Ammon's horn (tissue), 1 donor: ENCODE measurements at regions not wholly inside any gene's neighbourhood (a gene's known extent, or its start where the extent isn't known, plus 50 kb on each side); places are given as distances from the start of the nearest gene placed in this dataset.

ENCODE experiments used
- DNase-seq: peaks from one replicate; pipeline ENCODE4 v3.0.0-alpha.2; 2016; ENCODE audit warnings: low spot score

DNA sequence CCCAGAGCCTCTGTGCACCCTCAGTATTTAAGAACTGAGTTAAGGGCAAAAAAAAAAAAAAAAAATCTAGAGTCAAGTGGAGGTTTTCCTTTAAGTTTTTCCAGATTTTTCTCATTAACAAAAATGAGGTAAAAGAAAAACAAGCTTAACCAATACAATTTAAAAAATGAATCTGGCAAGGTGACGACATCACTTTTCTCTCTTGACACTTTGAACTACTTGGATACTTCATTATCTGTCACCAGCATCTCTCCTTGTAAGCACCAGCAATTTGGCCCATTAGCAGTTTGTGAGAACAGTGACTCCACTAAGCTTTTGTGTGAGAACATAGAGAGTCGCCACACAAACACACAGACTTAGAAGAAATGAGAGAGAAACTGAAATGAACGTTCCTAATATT is 345.7 kb upstream of the SLC30A5 start:
- DNase-seq: no peak

DNA sequence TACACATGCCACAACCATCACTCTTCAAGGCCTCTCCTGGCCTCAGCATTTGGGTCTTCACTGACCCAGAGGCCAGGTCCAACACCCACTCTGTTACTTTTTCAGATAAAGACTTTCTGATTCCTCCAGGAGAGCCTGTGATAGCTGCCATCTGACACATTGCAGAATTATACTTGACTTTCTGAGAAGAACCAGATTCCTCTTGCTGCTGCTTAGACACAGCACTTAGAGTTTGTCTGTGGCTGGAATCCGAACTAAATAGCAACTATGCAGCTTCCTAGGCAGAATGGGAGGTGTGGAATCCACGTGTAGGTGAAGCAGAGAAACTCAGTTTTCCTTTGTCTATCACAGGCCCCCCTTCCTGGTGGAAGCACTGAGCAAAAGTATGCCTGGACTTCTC is 344.7 kb upstream of the SLC30A5 start:
- no peak for DNase-seq

DNA sequence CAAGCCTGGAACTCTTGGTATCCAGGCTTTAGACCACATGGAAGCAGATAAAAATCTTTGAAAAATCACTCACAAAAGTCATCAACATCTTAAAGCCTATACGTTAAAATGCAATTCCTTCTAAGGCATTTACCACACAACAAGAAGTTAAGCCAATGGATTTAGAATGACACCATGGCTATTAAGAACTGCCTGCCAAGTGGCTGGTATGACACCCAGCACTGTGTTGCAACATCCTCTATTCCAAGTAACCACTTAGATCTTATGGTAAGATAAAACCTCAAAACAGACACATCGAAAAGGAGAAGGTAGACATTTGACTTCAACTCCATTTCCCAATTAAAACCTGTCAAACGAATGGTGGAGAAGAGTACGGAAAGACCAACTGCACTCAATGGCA is 344.2 kb upstream of the SLC30A5 start:
- no peak for DNase-seq

DNA sequence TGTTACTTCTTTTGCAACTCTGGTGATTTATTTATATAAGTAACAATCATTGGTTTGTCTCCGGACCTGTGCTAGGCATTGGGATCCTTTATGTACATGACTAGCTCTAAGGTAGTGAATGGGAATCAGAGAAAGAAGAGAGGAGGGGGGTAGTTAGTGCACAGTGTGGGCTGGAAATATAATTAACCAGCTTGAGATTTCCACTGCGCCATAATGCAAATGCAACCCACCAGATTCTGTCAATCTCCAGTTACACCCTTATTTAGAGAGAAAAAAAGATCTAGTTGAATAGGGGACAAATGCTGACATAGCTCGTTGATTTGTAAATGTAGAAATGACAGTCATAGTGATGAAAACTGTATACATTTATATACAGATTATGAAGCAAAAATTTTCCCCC is 342.2 kb upstream of the SLC30A5 start:
- no peak for DNase-seq

DNA sequence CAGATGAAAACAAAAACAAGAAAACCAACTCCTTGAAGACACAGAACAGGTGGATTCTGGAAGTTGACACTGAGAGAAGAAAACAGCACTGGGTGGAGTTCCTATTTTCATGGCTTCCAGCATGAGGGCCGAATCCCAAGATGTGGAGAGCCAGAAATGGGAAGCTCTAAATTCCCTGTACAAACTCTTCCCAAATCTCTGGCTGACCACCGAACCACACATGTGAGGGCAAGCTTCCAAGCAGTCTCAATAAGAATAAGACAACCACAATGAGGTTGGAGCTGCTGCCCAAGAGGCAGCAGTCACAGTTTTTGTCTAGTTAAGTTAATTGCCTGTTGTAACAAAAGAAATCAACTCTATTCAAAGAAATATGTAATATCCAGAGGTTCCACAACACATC is 339.3 kb upstream of the SLC30A5 start:
- DNase-seq: no peak

DNA sequence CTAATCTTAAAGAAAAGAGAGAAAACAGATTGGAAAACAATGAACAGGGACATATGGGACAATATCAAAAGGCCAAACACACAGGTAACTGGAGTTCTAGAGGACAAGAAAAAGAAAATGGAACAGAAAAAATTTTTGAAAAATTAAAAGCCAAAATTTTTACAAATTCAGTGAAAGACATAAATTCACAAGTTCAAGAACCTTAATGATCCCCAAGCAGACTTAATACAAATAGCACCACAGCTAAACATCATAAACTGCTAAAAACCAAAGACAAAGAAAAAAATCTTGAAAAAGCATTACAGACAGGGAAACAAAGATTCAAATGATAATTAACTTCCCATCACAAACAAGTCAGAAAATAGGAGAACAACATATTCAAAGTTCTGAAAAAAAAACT is 338.5 kb upstream of the SLC30A5 start:
- DNase-seq: no peak

DNA sequence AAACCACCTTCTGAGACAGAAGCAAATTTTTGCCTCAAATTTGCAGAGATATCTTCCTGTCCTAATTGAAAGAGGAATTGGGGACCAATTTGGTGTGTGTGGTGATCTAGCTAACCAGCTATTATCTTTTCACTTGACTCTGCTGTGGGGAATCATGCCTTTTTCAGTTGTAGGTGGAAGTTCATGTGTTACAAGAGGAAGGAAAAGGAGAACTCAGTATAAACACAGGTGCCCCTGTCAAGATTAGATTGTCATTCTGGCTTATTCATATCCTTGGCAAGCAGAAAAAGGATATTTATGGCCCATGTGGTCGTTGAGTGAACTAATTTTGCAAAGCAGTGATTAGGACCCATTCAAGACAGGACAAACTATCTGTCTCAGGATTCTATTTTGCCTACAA is 336.8 kb upstream of the SLC30A5 start:
- DNase-seq: no peak

DNA sequence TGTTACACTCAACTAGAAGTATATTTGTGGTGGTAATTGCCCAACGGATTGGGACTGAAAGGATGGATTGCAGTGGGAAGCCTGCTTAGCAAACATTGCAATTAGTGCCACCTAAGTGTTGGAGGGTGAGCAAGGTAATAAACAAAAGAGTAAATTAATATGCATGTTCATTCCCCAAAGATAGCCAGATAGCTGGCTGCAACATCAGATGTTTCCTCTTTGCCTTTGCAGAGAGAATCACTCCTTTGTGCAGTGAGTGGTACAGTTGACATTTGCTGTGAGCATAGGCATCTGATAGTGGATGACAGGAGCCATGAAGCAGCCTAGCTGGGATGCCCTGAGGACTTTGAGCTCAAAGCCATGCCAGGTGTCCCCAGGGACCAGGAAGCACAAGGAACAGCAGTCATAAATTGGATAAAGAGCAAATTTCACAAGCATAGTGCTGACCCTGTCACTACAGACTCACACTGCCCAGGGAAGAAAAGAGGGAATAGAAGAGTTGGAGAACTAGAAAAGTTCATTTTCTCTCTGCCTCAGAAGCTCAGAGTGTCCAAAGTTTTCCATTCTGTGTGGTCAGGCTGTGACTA is 336.1 kb upstream of the SLC30A5 start:
- DNase-seq: no peak

DNA sequence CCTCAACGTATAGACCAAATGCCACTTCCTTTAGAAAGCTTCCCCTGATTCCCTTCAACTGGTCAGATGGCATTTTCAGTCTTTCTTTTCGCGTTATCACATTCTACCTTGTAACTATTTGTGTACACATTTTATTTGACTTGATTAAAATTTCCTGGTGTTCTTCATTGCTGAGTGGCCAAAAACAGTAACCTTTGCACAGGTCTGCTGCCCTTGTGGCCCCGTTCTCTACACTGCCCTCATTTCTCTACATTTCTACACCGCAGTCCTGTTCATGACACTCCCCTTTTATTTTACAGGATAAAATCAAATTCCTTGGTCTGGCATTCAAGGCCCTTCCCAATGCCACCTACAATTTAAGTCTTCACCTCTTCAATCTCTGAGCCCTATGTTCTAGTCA is 334.2 kb upstream of the SLC30A5 start:
- no peak for DNase-seq

DNA sequence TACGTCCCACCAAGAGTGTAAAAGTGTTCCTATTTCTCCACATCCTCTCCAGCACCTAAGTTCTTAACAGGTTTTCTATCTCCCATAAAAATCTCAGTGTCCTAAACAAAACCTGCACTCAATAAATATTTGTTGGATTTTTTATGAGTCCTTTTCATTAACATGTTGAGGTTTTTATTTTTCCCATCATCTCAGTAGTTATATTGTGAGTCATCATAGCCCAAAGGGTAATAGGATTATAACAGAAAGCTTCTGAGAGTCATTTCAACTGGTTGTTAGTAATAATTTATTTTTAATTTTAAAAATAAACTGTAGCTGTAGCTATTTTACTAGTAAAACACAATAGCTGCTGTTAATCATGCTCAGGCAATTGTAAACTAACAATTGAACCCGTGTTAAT is 331.6 kb upstream of the SLC30A5 start:
- no peak for DNase-seq

DNA sequence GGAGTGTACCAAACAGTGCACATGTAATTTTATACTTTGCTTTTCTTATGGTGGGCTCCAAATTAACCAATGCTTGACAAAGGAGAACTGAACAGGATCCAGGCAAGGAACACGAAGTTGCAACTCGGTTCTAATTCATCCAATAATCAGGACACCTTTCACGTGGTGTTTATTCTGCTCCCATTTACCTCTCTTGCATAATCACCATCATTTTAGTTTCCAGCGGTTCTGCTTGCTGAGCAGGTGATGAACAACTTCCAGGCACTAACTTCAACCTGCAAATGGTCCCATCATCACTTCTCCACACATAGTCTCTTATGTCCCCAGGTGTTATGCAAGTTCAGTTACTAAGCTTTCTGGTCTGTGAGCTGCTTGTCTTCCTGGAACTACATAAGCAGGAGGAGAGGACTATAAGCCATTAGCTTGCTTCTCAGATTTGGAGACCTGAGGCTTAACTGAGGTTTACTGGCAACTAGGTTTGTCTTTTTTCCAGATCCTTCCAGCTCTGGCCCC is 326.8 kb upstream of the SLC30A5 start:
- DNase-seq: no peak

DNA sequence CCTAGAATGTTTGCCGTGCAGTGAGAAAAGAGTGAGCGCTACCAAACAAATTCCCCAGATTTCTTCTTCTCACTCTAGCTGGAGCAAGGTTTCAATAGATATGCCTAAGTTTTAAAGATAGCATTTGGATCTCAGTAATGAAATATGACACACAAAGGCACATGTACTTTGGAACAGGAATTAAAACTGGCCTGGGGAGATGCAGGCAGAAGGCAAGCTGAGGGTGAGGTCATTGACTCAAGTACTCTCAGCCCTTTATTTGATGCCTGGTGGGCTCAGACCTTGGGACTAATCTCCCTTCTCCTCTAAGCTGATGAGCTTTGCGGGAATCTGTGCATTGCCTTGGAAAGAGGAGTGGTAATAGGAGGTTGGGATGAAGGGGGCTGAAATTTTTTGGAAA is 323.3 kb upstream of the SLC30A5 start:
- DNase-seq: no peak

DNA sequence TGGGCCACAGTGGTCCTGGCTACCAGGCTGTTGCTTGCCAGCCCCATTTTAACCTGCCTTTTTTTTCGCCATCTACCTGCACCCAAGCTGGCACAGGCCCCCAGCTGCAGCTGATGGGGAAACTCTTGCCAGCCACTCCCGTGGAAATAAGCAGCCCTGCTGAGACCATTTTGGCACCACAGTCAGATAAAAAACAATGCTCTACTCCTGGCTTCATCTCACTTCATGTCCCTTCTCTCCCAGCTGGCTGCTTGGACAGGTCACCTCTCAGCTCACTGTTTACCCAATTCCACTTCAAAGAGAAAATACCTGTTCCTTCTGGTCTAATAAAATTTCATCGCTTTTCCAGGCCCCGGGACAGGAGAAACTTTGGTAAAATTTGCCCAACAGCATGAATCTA is 322.6 kb upstream of the SLC30A5 start:
- DNase-seq: no peak

DNA sequence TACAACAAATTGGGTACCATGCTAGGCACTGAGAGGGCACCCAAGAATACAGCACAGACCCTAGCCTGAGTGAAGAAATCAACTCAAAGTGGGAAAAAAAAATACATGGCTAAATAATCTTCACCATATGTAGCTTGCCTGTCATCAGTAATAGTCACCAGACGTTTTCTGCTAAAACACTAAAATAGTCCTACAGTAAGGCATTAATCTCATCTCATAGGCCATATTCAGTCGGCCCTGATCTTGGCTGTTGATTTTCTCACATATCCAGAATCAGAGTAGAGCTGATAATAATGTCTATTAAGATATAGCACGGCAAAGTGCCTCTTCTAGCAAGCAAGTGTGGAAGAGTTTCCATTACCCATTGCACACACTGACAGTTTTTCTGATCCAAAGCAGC is 322.1 kb upstream of the SLC30A5 start:
- no peak for DNase-seq

DNA sequence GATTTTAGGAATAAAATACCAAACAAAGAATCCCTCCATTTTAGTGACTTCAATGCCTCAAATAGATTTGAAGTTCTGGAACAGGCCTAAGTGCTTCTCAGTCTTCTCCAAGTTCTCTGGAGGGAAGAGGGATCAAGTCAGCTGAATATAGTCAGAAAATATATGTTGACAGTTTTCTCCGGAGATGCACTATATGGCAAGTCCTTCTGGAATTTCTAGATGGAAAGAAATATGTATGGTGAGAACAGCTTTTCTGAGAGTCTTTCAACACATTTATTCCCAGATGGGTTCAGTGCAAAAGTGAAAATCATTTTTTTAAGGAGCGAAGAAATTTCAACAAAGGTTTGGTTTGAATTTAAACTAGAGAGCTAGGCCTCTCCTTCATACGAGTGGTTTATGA is 317.4 kb upstream of the SLC30A5 start:
- no peak for DNase-seq

DNA sequence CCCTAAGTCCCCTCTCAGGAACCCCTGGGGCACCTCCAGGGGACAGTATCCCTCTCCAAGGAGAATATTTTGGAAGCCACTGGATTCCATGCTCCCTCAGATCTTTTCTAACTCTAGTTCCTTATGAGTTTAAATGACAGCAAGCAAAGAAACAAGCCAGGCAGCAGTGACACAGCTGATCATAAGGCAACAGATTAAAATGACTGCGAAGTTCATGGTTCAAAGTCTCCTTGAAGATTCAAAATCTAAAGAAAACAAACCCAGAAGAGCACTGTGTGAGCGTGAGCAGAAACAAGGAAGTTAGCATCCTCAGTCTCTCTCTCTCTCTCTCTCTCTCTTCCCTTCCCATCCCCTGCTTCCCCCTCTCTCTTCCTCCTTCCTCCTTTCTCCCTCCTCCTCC is 316.7 kb upstream of the SLC30A5 start:
- DNase-seq: no peak

DNA sequence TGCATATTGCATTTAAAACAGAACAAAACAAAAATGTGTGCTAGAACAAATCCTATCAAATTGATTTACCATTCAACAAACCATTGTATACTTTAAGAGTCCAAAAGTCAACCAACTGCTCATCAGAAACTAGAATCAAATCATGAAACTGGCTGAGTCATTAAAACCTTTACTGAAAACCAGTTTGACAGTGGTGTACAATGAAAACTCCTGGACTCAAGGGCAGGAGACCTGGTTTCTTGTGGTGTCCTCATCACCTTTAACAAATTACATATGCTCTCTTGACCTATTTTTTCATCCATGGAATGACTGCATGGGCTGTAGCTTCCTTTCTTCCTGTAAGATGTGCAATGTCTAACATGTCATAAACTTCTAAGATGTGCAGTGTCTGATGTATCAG is 315.3 kb upstream of the SLC30A5 start:
- no peak for DNase-seq

DNA sequence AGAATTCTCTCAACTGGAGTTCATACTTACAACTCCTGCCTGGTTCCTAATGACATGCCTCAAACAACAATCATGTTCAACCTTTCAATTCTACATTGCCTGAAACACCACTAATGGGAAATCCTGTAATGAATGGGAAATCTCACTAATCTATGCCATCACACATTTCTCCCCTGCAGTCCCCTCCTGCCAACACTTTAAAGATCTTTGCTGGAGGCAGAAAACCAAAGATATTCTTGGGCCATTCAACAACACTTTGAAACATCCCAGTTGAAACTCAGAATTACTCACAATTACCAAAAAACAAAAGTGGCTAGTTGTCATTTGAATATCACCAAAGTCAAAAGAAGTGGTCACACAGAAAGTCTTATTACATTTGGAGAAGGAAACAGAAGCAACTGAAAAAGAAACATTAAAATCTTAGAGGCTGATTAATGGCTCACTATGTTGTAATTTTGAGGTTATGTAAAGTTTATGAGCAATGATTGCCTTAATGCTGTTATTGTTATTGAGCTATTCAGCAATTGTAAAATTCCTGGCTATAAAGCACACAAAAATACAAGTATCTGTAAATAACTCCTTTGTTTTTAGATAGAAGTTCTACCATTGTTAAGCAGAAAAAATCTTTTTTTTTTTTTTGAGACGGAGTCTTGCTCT is 313.4 kb upstream of the SLC30A5 start:
- DNase-seq: no peak

DNA sequence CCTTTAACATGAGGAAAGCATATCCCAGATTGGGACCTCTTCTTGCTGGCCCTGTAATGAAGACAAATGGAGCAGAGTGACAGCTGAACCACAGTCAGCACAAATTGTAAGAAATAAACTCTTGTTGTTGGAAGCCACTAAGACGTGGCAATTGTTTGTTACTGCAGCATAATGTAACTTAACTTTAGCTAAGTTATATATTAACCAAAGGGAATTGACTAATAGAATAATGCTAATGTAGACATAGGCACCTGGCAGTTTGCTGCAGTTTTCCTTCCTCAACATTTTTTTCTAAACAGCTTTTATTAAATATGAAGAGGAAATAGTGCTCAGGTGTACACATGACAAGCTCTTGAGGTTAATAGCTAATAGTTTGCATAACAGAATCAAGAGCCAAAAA is 300.7 kb upstream of the SLC30A5 start:
- no peak for DNase-seq

DNA sequence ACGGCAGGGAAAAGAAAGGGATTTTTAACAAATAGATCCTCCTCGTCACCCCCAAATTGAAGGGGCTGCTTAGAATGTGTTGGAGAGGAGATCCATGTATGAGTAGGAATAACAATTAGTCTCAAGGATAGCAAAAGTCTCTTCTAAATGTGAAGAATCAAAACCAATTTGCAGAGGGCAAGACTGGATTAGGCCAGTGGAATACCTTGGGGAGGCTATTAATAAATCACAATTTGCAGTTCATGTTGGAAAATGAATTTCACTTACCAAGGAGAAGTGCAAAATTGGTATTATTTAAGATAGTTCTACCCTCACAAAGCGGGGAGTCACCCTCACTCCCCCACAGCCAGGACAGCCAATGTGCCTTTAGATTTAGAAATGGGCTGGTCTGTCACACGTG is 299.8 kb upstream of the SLC30A5 start:
- DNase-seq: no peak

DNA sequence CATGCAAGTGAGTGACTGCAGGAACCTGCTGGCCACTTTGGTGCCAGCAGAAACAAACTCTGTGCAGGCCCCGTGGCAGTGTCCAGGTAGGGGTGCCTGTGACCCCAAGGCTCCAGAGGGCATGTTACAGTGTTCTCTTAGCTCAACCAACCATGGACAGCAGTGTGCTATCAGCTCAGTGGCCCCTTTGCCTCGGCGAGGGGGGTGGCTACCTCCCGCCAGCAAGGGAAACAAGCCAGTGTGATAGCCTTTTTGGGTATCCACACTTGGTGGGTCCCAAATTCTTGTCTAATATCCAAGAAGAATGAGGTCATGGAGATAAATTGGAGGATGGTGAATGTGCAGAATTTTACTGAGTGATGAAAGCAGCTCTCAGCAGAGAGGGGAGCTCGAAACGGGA is 298.6 kb upstream of the SLC30A5 start:
- no peak for DNase-seq

DNA sequence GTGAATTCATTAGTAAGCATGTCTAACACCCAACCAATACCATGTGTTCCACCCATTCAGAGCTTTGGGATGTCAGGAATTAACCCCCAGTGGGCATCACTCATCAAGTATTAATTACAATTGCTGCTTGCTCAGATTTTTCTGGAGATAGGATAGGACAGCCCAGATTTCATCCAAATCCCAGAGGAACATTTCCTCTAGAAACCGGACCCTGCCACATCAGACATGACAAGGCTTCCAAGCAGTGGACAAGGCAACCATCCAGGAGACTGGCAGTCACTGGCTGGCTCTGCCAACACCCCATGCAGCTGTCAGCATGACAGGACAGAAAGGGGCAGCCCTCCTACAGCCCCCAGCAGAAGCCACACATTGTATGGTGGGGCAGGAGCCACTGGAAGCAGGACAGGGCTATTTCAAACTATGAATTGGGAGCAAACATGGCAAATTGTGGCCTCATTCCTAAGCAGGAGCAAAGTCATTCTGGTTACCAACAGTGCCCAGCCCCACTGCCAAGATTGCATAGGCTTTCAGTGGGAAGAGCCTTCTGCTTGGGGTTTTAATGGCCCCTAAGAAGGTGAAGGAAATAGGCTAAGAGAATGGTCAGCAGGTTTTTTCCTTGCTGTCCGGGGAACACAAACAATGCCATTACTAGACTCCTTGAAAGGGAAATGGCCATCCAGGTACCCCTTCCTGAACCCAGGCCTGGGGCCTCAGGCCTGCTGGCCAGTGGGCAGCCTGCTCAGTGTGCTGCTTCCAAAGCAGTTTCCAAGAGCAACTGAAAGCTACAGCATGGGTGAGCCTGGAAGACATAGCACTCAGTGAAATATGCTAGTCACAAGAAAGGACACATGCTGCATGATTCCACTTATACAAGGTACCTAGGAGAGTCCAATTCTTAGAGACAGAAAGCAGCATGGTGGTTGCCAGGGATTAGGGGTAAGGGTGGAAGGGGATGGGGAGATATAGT is 294.7 kb upstream of the SLC30A5 start:
- peak; percentile 19 for DNase-seq

DNA sequence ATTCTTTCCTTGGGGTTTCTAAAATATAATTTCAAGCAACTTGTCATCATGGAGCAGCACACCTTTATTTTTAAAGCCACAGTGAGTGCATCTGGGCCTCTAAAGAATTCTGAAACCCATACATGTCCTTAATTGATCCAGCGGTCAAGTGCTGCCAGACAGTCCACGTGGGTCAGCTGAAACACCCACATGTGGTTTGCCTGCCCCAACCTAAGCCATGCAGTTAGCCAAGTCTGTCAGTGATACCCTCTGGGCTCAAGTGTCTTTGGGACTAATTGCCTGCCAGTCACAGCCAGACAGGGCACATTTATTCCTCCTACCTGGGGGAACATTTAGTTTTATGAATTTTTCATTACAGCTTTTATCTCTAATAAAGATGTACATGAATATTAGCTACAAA is 291.4 kb upstream of the SLC30A5 start:
- DNase-seq: no peak
